ENCODE measurements at regions not wholly inside any gene's neighbourhood (a gene's known extent, or its start where the extent isn't known, plus 50 kb on each side); places are given as distances from the start of the nearest gene placed in this dataset.
"Not testable (repeated sequence)": the region's sequence is repeated elsewhere in the genome, so short reads cannot be mapped to it uniquely, and the experiment has no call there.

- H3K27me3 Mint-ChIP-seq (ENCODE audit: low read depth); H3K4me3 Mint-ChIP-seq; H3K4me1 Mint-ChIP-seq; H3K27ac Mint-ChIP-seq; DNase-seq (ENCODE audit: low spot score in 2 of 2, unreplicated experiment in 2 of 2): not testable (repeated sequence)
- Mint-ChIP-seq H3K36me3 (peaks cover 19% of the 10 kb centered on the region), H3K9me3 (peaks cover 48% of the 10 kb centered on the region)
Observed at GRCh38 chr3:20615982-20616381, 430.0 kb upstream of the SGO1 start.

- H3K36me3 Mint-ChIP-seq, result peaks cover 12% of the 10 kb centered on the region
- no peak overlapping the region for H3K4me3 Mint-ChIP-seq
- TF ChIP-seq CTCF (IDR thresholded peaks at IDR 0.05; ENCODE audit: unreplicated experiment), result no peak
- H3K27me3 Mint-ChIP-seq (ENCODE audit: low read depth), result no peaks in the 10 kb centered on the region
- no peak overlapping the region for H3K27ac Mint-ChIP-seq
- H3K4me1 Mint-ChIP-seq, result peaks cover 14% of the 10 kb centered on the region
- peaks cover 51% of the 10 kb centered on the region for H3K9me3 Mint-ChIP-seq
- no peak for DNase-seq (ENCODE audit: low spot score in 2 of 2, unreplicated experiment in 2 of 2)
Observed at GRCh38 chr3:20608054-20608738, 422.2 kb upstream of the SGO1 start.

GRCh38 chr3:20604659-20605058 is 418.7 kb upstream of the SGO1 start:
- no peak for TF ChIP-seq CTCF (IDR thresholded peaks at IDR 0.05; ENCODE audit: unreplicated experiment)
- no peak overlapping the region for H3K4me3 Mint-ChIP-seq
- no peak overlapping the region for H3K27ac Mint-ChIP-seq
- peaks cover 14% of the 10 kb centered on the region for H3K4me1 Mint-ChIP-seq
- H3K27me3 Mint-ChIP-seq (ENCODE audit: low read depth), result no peaks in the 10 kb centered on the region
- peaks cover 2% of the 10 kb centered on the region for H3K36me3 Mint-ChIP-seq
- peaks cover 30% of the 10 kb centered on the region for H3K9me3 Mint-ChIP-seq
- DNase-seq (ENCODE audit: low spot score in 2 of 2, unreplicated experiment in 2 of 2), result no peak

GRCh38 chr3:20589275-20589674 is 403.3 kb upstream of the SGO1 start:
- peaks cover 3% of the 10 kb centered on the region for H3K36me3 Mint-ChIP-seq
- H3K27ac Mint-ChIP-seq, result no peak overlapping the region
- TF ChIP-seq CTCF (IDR thresholded peaks at IDR 0.05; ENCODE audit: unreplicated experiment), result no peak
- no peaks in the 10 kb centered on the region for H3K27me3 Mint-ChIP-seq (ENCODE audit: low read depth)
- DNase-seq (ENCODE audit: low spot score in 2 of 2, unreplicated experiment in 2 of 2), result no peak
- H3K9me3 Mint-ChIP-seq, result peaks cover 26% of the 10 kb centered on the region
- H3K4me1 Mint-ChIP-seq, result peaks cover 5% of the 10 kb centered on the region
- no peak overlapping the region for H3K4me3 Mint-ChIP-seq

GRCh38 chr3:20588781-20589180 is 402.8 kb upstream of the SGO1 start:
- no peak for DNase-seq (ENCODE audit: low spot score in 2 of 2, unreplicated experiment in 2 of 2)
- no peak overlapping the region for H3K4me3 Mint-ChIP-seq
- no peaks in the 10 kb centered on the region for H3K27me3 Mint-ChIP-seq (ENCODE audit: low read depth)
- peaks cover 26% of the 10 kb centered on the region for H3K9me3 Mint-ChIP-seq
- peaks cover 3% of the 10 kb centered on the region for H3K36me3 Mint-ChIP-seq
- no peak for TF ChIP-seq CTCF (IDR thresholded peaks at IDR 0.05; ENCODE audit: unreplicated experiment)
- no peak overlapping the region for H3K27ac Mint-ChIP-seq
- H3K4me1 Mint-ChIP-seq, result peaks cover 6% of the 10 kb centered on the region

GRCh38 chr3:20583648-20584047 is 397.6 kb upstream of the SGO1 start:
- no peak for TF ChIP-seq CTCF (IDR thresholded peaks at IDR 0.05; ENCODE audit: unreplicated experiment)
- no peak for DNase-seq (ENCODE audit: low spot score in 2 of 2, unreplicated experiment in 2 of 2)
- Mint-ChIP-seq H3K4me1 (peaks cover 15% of the 10 kb centered on the region), H3K36me3 (no peaks in the 10 kb centered on the region), H3K27me3 (ENCODE audit: low read depth) (no peaks in the 10 kb centered on the region), H3K9me3 (peaks cover 4% of the 10 kb centered on the region), H3K4me3 (no peak overlapping the region), H3K27ac (no peak overlapping the region)

All from mesothelial cell of epicardium (in vitro differentiated cells).